ENCODE measurements at regions not wholly inside any gene's neighbourhood (a gene's known extent, or its start where the extent isn't known, plus 50 kb on each side); places are given as distances from the start of the nearest gene placed in this dataset.

- H3K9ac ChIP-seq (ENCODE audit: insufficient read depth in 1 of 2, low read length in 2 of 2), result no peak overlapping the region
- DNase-seq (peak; percentile 27 to 73 (median 68)), ATAC-seq (ENCODE audit: insufficient read depth, low FRiP score) (no peak)
- peak overlapping the region in 1 of 2 donors; percentile 3 for H3K27ac ChIP-seq (ENCODE audit: low read depth in 1 of 2, low read length in 1 of 2)
- WGBS, 2 donors, result 78 to 88% methylated on average over 13 of the region's 13 CpGs
- H3K4me3 ChIP-seq, result no peak overlapping the region
- H3K36me3 ChIP-seq (ENCODE audit: control insufficient read depth in 4 of 4, insufficient read depth in 4 of 4, low read length in 4 of 4), result no peaks in the 10 kb centered on the region
- no peaks in the 10 kb centered on the region for H3K27me3 ChIP-seq (ENCODE audit: control insufficient read depth in 3 of 3, insufficient read depth in 3 of 3, low read length in 2 of 3)
- no peak for TF ChIP-seq CTCF (IDR thresholded peaks at IDR 0.05; ENCODE audit: control extremely low read depth, extremely low read depth)
- peaks cover 0 to 51% (median 4%) of the 10 kb centered on the region in 5 donors for H3K4me1 ChIP-seq (ENCODE audit: control insufficient read depth in 5 of 5, insufficient read depth in 5 of 5, low read length in 5 of 5)
- H3K9me3 ChIP-seq (ENCODE audit: control insufficient read depth in 4 of 4, insufficient read depth in 3 of 4, low read length in 3 of 4), result no peaks in the 10 kb centered on the region
Observed at GRCh38 chr5:125196481-125197111, 450.2 kb upstream of the ZNF608 start.

- peak in 2 of 3 donors; percentile 25 to 37 for DNase-seq
- ATAC-seq (ENCODE audit: insufficient read depth, low FRiP score), result no peak
- Histone ChIP-seq H3K4me1 (ENCODE audit: control insufficient read depth in 5 of 5, insufficient read depth in 5 of 5, low read length in 5 of 5) (peaks cover 0 to 51% (median 4%) of the 10 kb centered on the region in 5 donors), H3K36me3 (ENCODE audit: control insufficient read depth in 4 of 4, insufficient read depth in 4 of 4, low read length in 4 of 4) (no peaks in the 10 kb centered on the region), H3K27ac (ENCODE audit: low read depth in 1 of 2, low read length in 1 of 2) (no peak overlapping the region), H3K9me3 (ENCODE audit: control insufficient read depth in 4 of 4, insufficient read depth in 3 of 4, low read length in 3 of 4) (no peaks in the 10 kb centered on the region), H3K9ac (ENCODE audit: insufficient read depth in 1 of 2, low read length in 2 of 2) (no peak overlapping the region), H3K27me3 (ENCODE audit: control insufficient read depth in 3 of 3, insufficient read depth in 3 of 3, low read length in 2 of 3) (no peaks in the 10 kb centered on the region), H3K4me3 (no peak overlapping the region)
- TF ChIP-seq CTCF (IDR thresholded peaks at IDR 0.05; ENCODE audit: control extremely low read depth, extremely low read depth), result no peak
- 88 to 92% methylated on average over 2 of the region's 2 CpGs for WGBS, 2 donors
Observed at GRCh38 chr5:125197321-125197720, 450.9 kb upstream of the ZNF608 start.

DNA sequence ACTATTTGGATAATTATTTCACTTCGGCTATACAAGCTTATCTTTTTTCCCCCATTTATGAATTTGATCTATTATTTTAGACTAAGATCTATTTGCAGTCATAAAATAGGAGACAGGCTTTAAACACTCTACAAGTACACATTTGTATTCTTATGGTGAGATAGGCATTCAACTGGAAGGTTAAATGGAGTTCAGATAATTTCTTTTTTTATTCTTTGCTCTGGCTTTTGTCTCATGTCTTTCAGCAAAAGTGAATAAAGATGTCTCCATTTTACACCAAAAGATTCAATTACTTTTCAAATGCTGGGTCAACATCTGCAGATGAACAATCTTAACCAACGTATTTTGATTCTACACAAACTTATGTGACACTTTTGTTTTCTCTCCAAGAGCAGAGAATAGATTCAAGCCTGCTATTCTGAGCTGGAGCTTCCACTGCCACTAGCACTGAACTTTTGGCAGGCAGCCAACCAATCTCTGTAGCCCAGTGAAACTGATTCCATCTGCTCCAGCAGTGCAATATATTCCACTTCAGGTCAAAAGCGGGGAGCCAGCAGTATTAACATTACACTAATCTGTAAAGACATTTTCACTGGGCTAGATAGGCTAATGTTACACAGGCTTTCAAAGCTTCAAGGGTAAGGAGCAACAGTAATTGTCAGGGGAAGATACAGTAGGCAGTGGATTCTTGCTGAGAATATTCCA is 452.0 kb upstream of the ZNF608 start:
- H3K36me3 ChIP-seq (ENCODE audit: control insufficient read depth in 4 of 4, insufficient read depth in 4 of 4, low read length in 4 of 4), result no peaks in the 10 kb centered on the region
- H3K9me3 ChIP-seq (ENCODE audit: control insufficient read depth in 4 of 4, insufficient read depth in 3 of 4, low read length in 3 of 4), result no peaks in the 10 kb centered on the region
- no peak for ATAC-seq (ENCODE audit: insufficient read depth, low FRiP score)
- no peak overlapping the region for H3K9ac ChIP-seq (ENCODE audit: insufficient read depth in 1 of 2, low read length in 2 of 2)
- no peak for TF ChIP-seq CTCF (IDR thresholded peaks at IDR 0.05; ENCODE audit: control extremely low read depth, extremely low read depth)
- H3K4me1 ChIP-seq (ENCODE audit: control insufficient read depth in 5 of 5, insufficient read depth in 5 of 5, low read length in 5 of 5), result peaks cover 0 to 51% (median 4%) of the 10 kb centered on the region in 5 donors
- H3K27me3 ChIP-seq (ENCODE audit: control insufficient read depth in 3 of 3, insufficient read depth in 3 of 3, low read length in 2 of 3), result no peaks in the 10 kb centered on the region
- 51 to 71% methylated on average over 3 of the region's 3 CpGs for WGBS, 2 donors
- H3K4me3 ChIP-seq, result no peak overlapping the region
- peak; percentile 91 to 97 (median 97) for DNase-seq
- H3K27ac ChIP-seq (ENCODE audit: low read depth in 1 of 2, low read length in 1 of 2), result no peak overlapping the region

Data from lung (tissue), 11 donors.